Mammary epithelial cell (primary cell): ENCODE measurements at regions not wholly inside any gene's neighbourhood (a gene's known extent, or its start where the extent isn't known, plus 50 kb on each side); places are given as distances from the start of the nearest gene placed in this dataset.

Experiments
- EZH2 ChIP-seq: IDR thresholded peaks from 2 replicates; pipeline ENCODE4 v1.6.1; 2012; ENCODE audit warnings: low read length, inconsistent platforms, borderline replicate concordance
- TF ChIP-seq, protein P1 (sequence below), 2 donors: IDR thresholded peaks in 1 of 2; conservative IDR thresholded peaks in 1 of 2; 2 replicates each; pipeline ENCODE4 v1.5.1; 2011 to 2012; ENCODE audit warnings: inconsistent platforms in 2 of 2, low read length in 2 of 2, mild to moderate bottlenecking in 2 of 2, control low read depth in 1 of 2, low read depth in 1 of 2; ENCODE audit not compliant: insufficient read depth in 1 of 2; ENCODE audit errors: extremely low read depth in 1 of 2

DNA sequence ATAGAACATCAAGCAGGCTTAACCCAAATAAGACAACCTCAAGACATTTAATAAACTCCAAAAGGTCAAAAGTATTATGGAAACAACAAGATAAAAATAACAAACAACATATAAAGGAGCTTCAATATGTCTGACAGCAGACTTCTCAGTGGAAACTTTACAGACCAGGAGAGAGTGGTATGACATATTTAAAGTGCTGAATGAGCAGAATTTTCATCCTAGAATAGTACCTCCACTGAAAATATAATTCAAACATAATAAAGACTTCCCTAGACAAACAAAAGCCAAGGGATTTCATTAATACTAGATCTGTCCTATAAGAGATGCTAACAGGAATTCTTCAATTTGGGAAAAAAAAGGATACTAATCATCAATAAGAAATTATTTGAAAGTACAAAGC, 1005.0 kb downstream of the TMTC2 start:
- TF ChIP-seq, protein P1, sequence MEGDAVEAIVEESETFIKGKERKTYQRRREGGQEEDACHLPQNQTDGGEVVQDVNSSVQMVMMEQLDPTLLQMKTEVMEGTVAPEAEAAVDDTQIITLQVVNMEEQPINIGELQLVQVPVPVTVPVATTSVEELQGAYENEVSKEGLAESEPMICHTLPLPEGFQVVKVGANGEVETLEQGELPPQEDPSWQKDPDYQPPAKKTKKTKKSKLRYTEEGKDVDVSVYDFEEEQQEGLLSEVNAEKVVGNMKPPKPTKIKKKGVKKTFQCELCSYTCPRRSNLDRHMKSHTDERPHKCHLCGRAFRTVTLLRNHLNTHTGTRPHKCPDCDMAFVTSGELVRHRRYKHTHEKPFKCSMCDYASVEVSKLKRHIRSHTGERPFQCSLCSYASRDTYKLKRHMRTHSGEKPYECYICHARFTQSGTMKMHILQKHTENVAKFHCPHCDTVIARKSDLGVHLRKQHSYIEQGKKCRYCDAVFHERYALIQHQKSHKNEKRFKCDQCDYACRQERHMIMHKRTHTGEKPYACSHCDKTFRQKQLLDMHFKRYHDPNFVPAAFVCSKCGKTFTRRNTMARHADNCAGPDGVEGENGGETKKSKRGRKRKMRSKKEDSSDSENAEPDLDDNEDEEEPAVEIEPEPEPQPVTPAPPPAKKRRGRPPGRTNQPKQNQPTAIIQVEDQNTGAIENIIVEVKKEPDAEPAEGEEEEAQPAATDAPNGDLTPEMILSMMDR (conservative IDR thresholded peaks at IDR 0.05 in 1 of 2, IDR thresholded peaks at IDR 0.05 in 1 of 2; ENCODE audit: extremely low read depth in 1 of 2, insufficient read depth in 1 of 2, low read depth in 1 of 2, low read length in 2 of 2) = no peak
- no peak for TF ChIP-seq EZH2
